Lower leg skin (tissue), 3 donors: ENCODE measurements at regions not wholly inside any gene's neighbourhood (a gene's known extent, or its start where the extent isn't known, plus 50 kb on each side); places are given as distances from the start of the nearest gene placed in this dataset.

ENCODE experiments used
- POLR2A ChIP-seq, 2 donors: fragments of 450-650 bp; IDR thresholded peaks; one replicate each; pipeline ENCODE4 v1.6.1; 2016 to 2017; ENCODE audit warnings: antibody characterized with exemption in 2 of 2, mild to moderate bottlenecking in 1 of 2, moderate library complexity in 1 of 2
- TF ChIP-seq, protein P1 (sequence below), 3 donors: fragments of 450-650 bp; IDR thresholded peaks; one replicate each; pipeline ENCODE4 v1.5.1; 2016; ENCODE audit warnings: antibody characterized with exemption in 3 of 3, mild to moderate bottlenecking in 3 of 3, moderate library complexity in 2 of 3

DNA sequence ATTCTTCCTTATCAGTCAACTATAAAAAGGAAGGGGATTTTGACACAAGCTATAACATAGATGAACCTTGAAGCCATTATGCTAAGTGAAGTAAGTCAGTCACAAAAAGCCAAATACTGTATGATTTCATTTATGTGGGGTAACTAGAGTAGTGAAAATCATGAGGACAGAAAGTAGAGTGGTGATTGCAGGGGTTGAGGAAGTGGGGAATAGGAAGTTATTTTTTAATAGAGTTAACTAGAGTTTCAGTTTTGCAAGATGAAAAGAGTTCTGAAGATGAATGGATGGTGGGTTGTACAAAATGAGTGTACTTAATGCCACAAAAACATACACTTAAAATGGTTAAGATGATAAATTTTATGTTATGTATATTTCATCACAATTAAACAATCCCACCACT, 65.4 kb upstream of the FAM174A start:
- TF ChIP-seq, protein P1, sequence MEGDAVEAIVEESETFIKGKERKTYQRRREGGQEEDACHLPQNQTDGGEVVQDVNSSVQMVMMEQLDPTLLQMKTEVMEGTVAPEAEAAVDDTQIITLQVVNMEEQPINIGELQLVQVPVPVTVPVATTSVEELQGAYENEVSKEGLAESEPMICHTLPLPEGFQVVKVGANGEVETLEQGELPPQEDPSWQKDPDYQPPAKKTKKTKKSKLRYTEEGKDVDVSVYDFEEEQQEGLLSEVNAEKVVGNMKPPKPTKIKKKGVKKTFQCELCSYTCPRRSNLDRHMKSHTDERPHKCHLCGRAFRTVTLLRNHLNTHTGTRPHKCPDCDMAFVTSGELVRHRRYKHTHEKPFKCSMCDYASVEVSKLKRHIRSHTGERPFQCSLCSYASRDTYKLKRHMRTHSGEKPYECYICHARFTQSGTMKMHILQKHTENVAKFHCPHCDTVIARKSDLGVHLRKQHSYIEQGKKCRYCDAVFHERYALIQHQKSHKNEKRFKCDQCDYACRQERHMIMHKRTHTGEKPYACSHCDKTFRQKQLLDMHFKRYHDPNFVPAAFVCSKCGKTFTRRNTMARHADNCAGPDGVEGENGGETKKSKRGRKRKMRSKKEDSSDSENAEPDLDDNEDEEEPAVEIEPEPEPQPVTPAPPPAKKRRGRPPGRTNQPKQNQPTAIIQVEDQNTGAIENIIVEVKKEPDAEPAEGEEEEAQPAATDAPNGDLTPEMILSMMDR (IDR thresholded peaks at IDR 0.05) = no peak
- TF ChIP-seq POLR2A (IDR thresholded peaks at IDR 0.05) = no peak
